HuH-7 (cell line): ENCODE measurements at regions not wholly inside any gene's neighbourhood (a gene's known extent, or its start where the extent isn't known, plus 50 kb on each side); places are given as distances from the start of the nearest gene placed in this dataset.
"Not testable (repeated sequence)": the region's sequence is repeated elsewhere in the genome, so short reads cannot be mapped to it uniquely, and the experiment has no call there.

Experiments
- DNase-seq: peaks from one replicate; pipeline ENCODE4 v3.0.0; 2011; ENCODE audit warnings: low spot score

GRCh38 chr6:85747666-85748065, 105.0 kb upstream of the SYNCRIP start:
- no peak for DNase-seq

DNA sequence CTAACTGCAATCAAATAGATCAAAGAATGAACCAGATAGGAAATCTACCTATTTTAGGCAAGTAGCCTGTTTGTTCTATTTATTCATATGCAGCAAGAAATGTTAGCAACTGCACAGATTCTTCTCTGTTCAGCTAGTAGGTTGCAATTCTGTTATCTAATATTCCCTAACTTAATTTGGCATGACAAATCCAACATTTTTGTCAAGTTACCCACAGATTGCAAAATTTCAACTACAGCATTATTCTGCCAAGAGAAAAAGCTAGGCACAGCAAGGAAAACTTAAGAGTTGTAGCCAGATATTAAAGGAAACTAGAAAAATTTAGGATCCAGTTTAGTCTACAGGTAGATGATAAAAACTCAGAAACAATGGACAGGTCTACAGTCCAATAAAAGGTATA, 104.4 kb upstream of the SYNCRIP start:
- no peak for DNase-seq

DNA sequence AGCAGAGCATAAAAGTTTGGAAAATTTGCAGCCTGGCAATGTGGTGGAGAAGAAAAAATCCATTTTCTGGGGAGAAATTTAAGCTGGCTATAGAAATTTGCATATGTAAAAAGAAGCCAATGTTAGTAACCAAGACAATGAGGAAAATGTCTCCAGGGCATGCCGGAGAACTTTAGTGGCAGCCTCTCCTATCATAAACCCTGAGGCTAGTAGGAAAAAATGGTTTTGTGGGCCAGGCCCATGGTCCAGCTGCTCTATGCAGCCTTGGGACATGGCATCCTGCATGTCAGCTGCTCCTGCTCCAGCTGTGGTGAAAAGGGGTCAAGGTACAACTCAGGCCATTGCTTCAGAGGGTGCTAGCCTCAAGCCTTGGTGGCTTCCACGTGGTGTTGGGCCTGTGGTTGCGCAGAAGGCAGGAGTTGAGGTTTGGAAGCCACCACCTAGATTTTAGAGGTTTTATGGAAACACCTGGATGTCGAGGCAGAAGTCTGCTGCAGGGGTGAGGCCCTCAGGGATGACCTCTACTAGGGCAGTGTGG, 101.8 kb upstream of the SYNCRIP start:
- DNase-seq, result no peak

DNA sequence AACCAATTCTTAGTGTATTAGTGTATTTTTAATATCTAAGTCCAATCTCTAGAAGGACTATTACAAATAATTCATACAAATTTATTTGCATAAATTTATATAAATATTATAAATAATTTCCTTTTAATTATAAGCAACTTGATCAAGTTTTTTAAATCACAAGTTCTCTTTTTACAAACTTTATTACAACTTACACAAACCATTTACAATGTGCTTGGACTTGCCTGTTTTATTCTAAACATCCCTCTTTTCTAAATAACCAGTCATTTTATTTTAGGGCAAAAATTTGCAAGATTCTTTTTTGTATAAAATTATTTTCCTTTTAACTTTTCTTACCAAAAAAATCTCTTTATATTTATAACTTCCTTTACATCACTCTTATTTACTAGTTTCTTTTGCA, 83.5 kb upstream of the SYNCRIP start:
- no peak for DNase-seq

- DNase-seq, result no peak
Observed at GRCh38 chr6:85715797-85716196, 73.1 kb upstream of the SYNCRIP start.

- no peak for DNase-seq
Observed at GRCh38 chr6:85714893-85715530, 72.3 kb upstream of the SYNCRIP start.

- DNase-seq, result no peak
Observed at GRCh38 chr6:85712346-85712745, 69.7 kb upstream of the SYNCRIP start.

GRCh38 chr6:85707515-85708145, 64.9 kb upstream of the SYNCRIP start:
- not testable (repeated sequence) for DNase-seq

DNA sequence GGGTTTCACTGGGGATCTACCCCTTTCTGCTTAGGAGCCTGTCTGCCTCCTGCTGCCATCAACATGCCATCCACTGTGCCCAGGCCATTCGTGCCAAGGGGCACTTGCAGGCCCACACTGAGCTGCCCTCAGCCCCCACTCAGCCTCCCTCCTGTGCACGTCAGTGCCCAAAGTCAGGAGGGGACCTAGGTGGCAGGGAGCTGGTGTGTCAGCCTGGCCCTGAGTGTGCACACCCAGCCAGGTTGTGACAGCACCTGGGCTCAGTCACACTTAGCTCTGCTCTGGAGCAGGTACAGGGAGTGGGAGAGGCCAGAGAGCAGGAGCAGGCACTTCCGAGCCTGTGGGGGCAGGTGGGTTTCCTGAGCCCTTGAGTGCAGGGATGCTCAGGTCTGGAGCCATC, 63.6 kb upstream of the SYNCRIP start:
- no peak for DNase-seq

GRCh38 chr6:85705220-85705619, 62.5 kb upstream of the SYNCRIP start:
- DNase-seq, result no peak

GRCh38 chr6:85703406-85703805, 60.7 kb upstream of the SYNCRIP start:
- DNase-seq, result no peak
